ENCODE measurements at regions not wholly inside any gene's neighbourhood (a gene's known extent, or its start where the extent isn't known, plus 50 kb on each side); places are given as distances from the start of the nearest gene placed in this dataset.

GRCh38 chr1:14057640-14058039 is 357.7 kb downstream of the PRDM2 start:
- no peak for DNase-seq

- no peak for DNase-seq
These were observed 361.2 kb downstream of the PRDM2 start for GRCh38 chr1:14061204-14061603.

DNA sequence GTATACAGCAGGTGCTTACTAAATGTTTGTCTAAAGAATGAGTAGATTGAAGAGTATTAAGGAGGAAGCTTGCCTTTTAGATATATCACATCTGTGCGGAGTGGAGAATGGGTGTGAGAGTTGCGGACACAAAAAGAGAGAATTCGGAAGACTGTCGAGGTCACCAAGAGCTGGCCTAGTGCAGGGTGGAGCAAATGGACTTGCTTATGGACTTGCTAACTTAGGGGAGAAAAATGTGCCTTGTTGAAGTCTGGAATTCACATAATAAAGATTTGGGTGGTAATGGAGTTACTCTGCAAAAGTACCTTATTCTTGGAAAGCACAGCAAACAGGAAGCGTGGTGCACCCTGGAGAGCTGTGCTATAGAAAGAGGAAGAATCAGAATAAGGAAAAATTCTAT is 361.7 kb downstream of the PRDM2 start:
- no peak for DNase-seq

DNA sequence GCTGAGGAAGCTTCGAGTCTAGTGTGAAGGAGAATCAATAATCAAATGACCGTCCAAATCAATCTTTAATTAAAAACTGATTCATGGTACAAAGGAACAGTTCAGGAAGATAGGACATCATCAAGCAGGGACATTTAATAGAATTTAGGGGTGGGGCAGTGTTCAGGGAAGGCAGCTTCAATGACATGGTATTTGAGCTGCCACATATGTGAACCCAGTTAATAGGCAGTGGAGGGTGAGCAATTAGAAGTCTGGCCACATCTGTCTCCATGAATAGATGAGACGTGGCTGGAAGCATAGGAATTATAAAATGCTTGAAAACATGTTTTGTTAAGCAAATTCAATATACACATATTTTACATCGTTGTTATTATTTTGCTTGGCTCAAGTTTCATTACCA is 362.7 kb downstream of the PRDM2 start:
- DNase-seq = no peak

DNA sequence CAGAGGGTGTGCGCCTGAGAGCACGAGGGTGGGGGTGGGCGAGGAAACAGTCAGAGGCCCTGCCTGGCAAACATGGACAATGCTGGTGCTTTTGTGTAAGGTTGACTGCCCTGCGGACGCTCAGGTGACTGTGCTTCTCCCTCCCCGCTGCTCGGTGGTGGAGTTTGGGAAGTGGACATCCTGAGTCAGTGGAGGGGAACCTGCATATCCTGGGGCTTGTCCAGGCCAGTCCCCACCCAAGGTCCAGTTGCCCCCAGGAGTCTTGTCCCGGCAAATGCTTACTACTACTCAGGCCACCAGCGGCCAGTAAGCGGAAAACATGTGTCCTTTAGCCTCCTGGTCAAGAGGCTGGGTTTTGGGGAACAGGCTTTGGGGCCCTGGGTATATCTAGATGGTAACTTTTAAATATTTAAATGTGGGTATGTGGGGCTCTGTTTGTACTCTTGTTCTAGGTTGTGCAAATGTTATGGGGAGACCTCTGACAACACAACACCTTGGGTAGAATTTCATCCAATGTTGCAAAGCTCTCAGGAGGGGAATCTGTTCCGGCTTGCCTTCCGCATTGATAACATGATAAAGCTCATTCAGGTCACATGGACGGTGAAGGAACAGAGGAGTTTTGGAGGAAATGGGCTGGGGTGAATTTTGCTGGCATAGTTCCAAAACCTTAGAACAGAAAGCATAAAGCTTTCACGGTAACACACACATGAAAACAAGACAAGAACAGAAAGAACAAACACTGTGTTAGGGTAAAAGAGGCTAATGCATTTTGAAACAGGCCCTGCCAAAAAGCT is 364.9 kb downstream of the PRDM2 start:
- DNase-seq = no peak

DNA sequence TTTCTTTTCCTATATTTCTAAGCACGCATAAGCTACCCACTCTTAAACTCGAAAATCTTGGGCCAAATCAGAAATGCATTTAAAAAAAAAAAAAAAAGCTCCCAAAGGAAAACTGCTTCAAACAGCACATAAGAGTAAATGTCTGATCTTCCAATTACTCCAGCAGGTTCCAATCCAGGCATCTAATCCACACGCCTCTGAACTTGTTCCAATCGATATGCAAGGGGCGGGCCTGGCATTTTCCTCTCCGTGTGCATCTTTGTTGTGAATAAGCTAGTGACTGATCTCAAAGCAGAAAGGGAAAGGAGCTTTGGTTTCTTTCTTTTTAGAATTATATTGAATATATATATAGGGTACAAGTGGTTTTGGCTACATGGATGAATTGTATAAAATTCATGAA is 365.5 kb downstream of the PRDM2 start:
- no peak for DNase-seq

DNA sequence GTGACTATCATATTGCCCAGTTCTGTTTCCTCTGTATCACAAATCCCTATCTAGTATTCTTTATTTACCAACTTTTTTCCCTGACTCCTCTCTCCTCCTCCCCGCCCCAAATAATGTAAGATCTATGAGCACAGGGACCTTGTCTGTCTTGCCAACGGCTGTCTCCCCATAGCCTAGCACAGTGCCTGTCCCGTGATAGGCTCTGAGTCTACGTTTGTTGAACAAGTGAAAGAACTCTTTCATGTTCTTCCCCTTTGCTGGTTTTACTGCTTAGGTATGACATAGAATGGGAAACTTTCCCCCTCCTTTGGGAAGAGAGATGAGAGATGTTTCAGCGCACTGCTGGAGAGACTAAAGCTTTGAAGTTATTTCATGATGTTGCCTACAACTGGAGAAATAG is 367.0 kb downstream of the PRDM2 start:
- no peak for DNase-seq

DNA sequence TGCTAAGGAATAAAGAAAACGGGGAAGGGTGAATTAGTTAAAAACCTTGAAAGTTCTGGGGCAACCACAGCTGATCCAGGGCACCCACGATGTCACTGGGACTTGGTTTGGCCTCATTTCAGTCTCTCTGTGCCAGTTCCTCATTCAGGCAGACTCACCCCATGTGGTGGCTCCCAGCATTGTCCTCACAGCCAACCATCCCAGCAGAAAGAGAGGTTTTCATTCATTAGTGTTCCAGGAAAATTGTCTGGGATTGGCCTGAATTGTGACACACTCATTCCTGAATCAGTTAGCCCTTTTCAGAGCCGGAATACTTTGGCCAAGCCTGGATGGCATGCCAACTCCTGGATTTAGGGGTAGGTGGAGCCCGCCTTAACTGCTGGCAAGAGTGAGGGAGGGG is 367.7 kb downstream of the PRDM2 start:
- DNase-seq = no peak

GRCh38 chr1:14071581-14071980 is 371.6 kb downstream of the PRDM2 start:
- DNase-seq = no peak

DNA sequence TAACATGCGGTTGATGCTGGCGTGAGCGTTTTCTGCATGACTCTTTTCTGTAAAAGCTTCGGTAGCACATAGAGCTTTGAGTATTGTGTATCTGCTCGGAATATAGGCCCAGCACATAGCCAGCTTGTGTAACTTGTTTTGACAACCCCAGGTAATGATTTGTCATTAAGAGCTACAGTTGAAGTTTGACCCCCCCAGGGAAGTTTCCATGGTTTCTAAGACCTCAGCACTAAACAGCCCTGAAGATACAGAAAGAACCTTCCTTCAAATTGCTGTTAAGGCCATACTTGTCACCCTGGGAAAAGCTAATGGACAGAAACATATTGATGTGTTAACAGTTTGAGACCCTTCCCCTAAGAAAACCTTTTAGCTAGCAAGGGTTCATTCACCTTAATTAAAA is 380.7 kb downstream of the PRDM2 start:
- DNase-seq = no peak

DNA sequence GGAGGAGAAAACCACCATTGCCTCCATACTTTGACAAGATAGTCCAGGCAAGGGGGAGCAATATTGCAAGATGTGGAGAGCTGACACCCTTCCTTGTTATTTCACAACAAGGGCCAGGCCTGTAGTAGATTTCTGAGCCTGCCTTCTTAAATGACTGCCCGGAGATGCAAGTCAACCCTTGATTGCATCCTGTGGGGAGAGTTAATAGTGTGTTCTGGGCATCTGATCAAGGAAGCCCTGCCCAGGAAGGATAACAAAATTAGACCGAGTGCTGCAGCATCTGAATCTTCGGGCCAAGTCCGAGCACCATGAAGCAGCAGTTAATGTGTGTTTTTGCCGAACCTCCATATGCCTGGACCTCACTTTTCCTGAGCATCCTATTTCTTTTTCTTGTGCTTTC is 382.3 kb downstream of the PRDM2 start:
- no peak for DNase-seq

DNA sequence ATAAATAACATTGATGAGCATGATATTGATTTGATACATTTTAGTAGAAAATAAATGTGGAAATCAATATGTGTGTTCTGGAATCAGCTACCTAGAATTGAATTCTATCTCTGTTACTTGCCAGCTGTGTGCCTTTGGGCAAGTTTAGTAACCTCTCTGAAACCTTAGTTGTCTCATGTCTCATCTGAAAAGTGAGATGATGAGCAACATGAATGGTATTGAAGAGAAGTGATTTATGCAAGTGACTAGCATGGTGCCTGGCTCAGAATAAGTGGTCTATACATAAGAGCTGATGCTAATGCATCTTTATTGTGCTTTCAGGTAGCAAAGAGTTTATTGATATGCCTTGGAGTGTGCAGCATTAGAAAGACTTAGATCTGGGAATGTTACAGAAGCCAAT is 383.3 kb downstream of the PRDM2 start:
- no peak for DNase-seq

DNA sequence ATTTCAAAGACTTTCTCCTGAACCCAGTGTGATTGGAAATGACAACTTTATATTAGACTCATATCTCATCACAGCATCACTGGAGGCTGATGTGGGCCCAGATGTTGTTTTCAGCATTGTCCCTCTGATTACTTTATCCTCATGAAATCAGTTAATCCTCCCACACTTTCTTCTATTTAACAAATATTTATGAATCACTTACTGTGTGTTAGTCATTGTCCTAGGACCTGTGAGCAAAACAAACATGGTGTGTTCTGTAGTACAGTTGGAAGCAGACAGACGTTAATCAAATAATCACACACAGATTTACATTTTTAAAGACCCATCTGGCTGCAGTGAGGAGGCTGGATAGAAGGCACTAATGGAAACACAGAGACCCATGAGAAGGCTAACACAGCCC is 383.7 kb downstream of the PRDM2 start:
- DNase-seq = no peak

- no peak for DNase-seq
These were observed 390.1 kb downstream of the PRDM2 start for GRCh38 chr1:14090062-14090461.

GRCh38 chr1:14090531-14090930 is 390.5 kb downstream of the PRDM2 start:
- no peak for DNase-seq

GRCh38 chr1:14094611-14095400 is 394.8 kb downstream of the PRDM2 start:
- DNase-seq = no peak

GRCh38 chr1:14098294-14098913 is 398.4 kb downstream of the PRDM2 start:
- DNase-seq = no peak

GRCh38 chr1:14100444-14100843 is 400.5 kb downstream of the PRDM2 start:
- no peak for DNase-seq

GRCh38 chr1:14100919-14101318 is 400.9 kb downstream of the PRDM2 start:
- DNase-seq = no peak

- DNase-seq = no peak
These were observed 402.2 kb downstream of the PRDM2 start for GRCh38 chr1:14102180-14102579.

GRCh38 chr1:14103878-14104430 is 404.0 kb downstream of the PRDM2 start:
- no peak for DNase-seq

DNA sequence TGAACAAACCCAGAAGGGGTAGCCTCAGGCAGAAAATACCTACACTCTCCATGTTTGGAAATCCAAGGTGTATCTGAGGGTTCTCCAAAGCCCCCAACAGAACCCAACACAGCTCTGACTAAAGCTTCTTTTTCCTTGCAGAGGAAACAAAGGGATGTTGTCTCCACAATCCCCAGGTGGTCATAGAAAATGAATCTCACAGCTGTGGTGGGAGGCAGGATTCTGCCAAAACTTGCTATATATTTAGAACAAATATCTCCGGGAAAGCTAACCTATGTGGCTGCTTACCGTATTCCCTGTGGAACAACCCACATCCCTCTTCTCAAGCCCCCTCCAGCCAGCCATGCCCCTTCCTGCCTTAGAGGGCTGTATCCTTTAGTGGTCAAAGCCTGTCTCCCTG is 406.1 kb downstream of the PRDM2 start:
- DNase-seq = no peak

GRCh38 chr1:14106679-14107313 is 406.8 kb downstream of the PRDM2 start:
- no peak for DNase-seq

Measured in 8988T (cell line).